ENCODE measurements at regions not wholly inside any gene's neighbourhood (a gene's known extent, or its start where the extent isn't known, plus 50 kb on each side); places are given as distances from the start of the nearest gene placed in this dataset.

- TF ChIP-seq, protein P1, sequence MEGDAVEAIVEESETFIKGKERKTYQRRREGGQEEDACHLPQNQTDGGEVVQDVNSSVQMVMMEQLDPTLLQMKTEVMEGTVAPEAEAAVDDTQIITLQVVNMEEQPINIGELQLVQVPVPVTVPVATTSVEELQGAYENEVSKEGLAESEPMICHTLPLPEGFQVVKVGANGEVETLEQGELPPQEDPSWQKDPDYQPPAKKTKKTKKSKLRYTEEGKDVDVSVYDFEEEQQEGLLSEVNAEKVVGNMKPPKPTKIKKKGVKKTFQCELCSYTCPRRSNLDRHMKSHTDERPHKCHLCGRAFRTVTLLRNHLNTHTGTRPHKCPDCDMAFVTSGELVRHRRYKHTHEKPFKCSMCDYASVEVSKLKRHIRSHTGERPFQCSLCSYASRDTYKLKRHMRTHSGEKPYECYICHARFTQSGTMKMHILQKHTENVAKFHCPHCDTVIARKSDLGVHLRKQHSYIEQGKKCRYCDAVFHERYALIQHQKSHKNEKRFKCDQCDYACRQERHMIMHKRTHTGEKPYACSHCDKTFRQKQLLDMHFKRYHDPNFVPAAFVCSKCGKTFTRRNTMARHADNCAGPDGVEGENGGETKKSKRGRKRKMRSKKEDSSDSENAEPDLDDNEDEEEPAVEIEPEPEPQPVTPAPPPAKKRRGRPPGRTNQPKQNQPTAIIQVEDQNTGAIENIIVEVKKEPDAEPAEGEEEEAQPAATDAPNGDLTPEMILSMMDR (IDR thresholded peaks at IDR 0.05), result no peak
- TF ChIP-seq POLR2A (IDR thresholded peaks at IDR 0.05), result no peak
- H3K9me3 ChIP-seq, result no peaks in the 10 kb centered on the region
- no peak overlapping the region for H3K27ac ChIP-seq
- H3K4me1 ChIP-seq, result no peaks in the 10 kb centered on the region
- DNase-seq, result no peak
- H3K27me3 ChIP-seq, result no peaks in the 10 kb centered on the region
- no peak overlapping the region for H3K4me3 ChIP-seq
- H3K36me3 ChIP-seq, result no peaks in the 10 kb centered on the region
These were observed 116.6 kb upstream of the TSC22D2 start for GRCh38 chr3:150291515-150291914.

GRCh38 chr3:150286390-150287147 lies 121.5 kb upstream of the TSC22D2 start:
- Histone ChIP-seq H3K9me3 (no peaks in the 10 kb centered on the region), H3K4me3 (no peak overlapping the region), H3K4me1 (no peaks in the 10 kb centered on the region), H3K27ac (no peak overlapping the region), H3K36me3 (no peaks in the 10 kb centered on the region), H3K27me3 (no peaks in the 10 kb centered on the region)
- TF ChIP-seq, protein P1 (IDR thresholded peaks at IDR 0.05), result peak; percentile 33 to 84 (median 70)
- no peak for TF ChIP-seq POLR2A (IDR thresholded peaks at IDR 0.05)
- no peak for DNase-seq

- H3K9me3 ChIP-seq, result no peaks in the 10 kb centered on the region
- TF ChIP-seq POLR2A (IDR thresholded peaks at IDR 0.05), result no peak
- TF ChIP-seq, protein P1 (IDR thresholded peaks at IDR 0.05), result no peak
- H3K27me3 ChIP-seq, result no peaks in the 10 kb centered on the region
- no peaks in the 10 kb centered on the region for H3K4me1 ChIP-seq
- no peaks in the 10 kb centered on the region for H3K36me3 ChIP-seq
- H3K4me3 ChIP-seq, result no peak overlapping the region
- no peak for DNase-seq
- no peak overlapping the region for H3K27ac ChIP-seq
These were observed 122.5 kb upstream of the TSC22D2 start for GRCh38 chr3:150285601-150286000.

- Histone ChIP-seq H3K36me3 (no peaks in the 10 kb centered on the region), H3K27me3 (no peaks in the 10 kb centered on the region), H3K4me1 (peaks cover 0 to 19% (median 0%) of the 10 kb centered on the region in 4 donors), H3K9me3 (no peaks in the 10 kb centered on the region), H3K27ac (peak overlapping the region in 3 of 4 donors; percentile 24 to 67 (median 61)), H3K4me3 (peak overlapping the region in 1 of 4 donors; percentile 10)
- DNase-seq, result peak in 1 of 3 donors; percentile 58
- TF ChIP-seq, protein P1 (IDR thresholded peaks at IDR 0.05), result no peak
- TF ChIP-seq POLR2A (IDR thresholded peaks at IDR 0.05), result no peak
These were observed 129.2 kb upstream of the TSC22D2 start for GRCh38 chr3:150278843-150279381.

GRCh38 chr3:150278195-150278594 lies 129.9 kb upstream of the TSC22D2 start:
- Histone ChIP-seq H3K9me3 (no peaks in the 10 kb centered on the region), H3K4me1 (peaks cover 0 to 19% (median 0%) of the 10 kb centered on the region in 4 donors), H3K27ac (peak overlapping the region in 2 of 4 donors; percentile 2 to 37), H3K4me3 (no peak overlapping the region), H3K27me3 (no peaks in the 10 kb centered on the region), H3K36me3 (no peaks in the 10 kb centered on the region)
- TF ChIP-seq, protein P1 (IDR thresholded peaks at IDR 0.05), result no peak
- TF ChIP-seq POLR2A (IDR thresholded peaks at IDR 0.05), result no peak
- no peak for DNase-seq
